GM11168 (cell line): ENCODE measurements at regions not wholly inside any gene's neighbourhood (a gene's known extent, or its start where the extent isn't known, plus 50 kb on each side); places are given as distances from the start of the nearest gene placed in this dataset.
"Not testable (repeated sequence)": the region's sequence is repeated elsewhere in the genome, so short reads cannot be mapped to it uniquely, and the experiment has no call there.

Experiments
- in situ Hi-C: fragments of 300-500 bp; cut with MboI; formaldehyde crosslinking; loops from one replicate; pipeline ENCODE4 v1.12.0; 2022; ENCODE audit warnings: low sequenced_read_pairs; ENCODE audit not compliant: unreplicated experiment

GRCh38 chr1:67525053-67525760 is 95.0 kb upstream of the SERBP1 start:
- in situ Hi-C loops: no loop called here

- in situ Hi-C loops: no loop called here
These were observed 97.9 kb upstream of the SERBP1 start for GRCh38 chr1:67528141-67528540.

GRCh38 chr1:67530071-67530470 is 99.9 kb upstream of the SERBP1 start:
- in situ Hi-C loops: no loop called here

GRCh38 chr1:67532452-67533216 is 102.4 kb upstream of the SERBP1 start:
- in situ Hi-C loops: no loop called here

- in situ Hi-C loops: no loop called here
These were observed 104.4 kb upstream of the SERBP1 start for GRCh38 chr1:67534627-67535065.

- in situ Hi-C loops: no loop called here
These were observed 105.3 kb upstream of the SERBP1 start for GRCh38 chr1:67535474-67535873.

GRCh38 chr1:67536957-67537666 is 106.9 kb upstream of the SERBP1 start:
- in situ Hi-C loops: no loop called here

- in situ Hi-C loops: no loop called here
These were observed 107.4 kb upstream of the SERBP1 start for GRCh38 chr1:67537667-67538018.

- in situ Hi-C loops: no loop called here
These were observed 110.0 kb upstream of the SERBP1 start for GRCh38 chr1:67540025-67540732.

GRCh38 chr1:67540733-67541125 is 110.5 kb upstream of the SERBP1 start:
- in situ Hi-C loops: no loop called here

GRCh38 chr1:67542747-67543146 is 112.5 kb upstream of the SERBP1 start:
- in situ Hi-C loops: no loop called here

GRCh38 chr1:67544921-67545320 is 114.7 kb upstream of the SERBP1 start:
- in situ Hi-C loops: no loop called here

GRCh38 chr1:67545364-67545763 is 115.2 kb upstream of the SERBP1 start:
- in situ Hi-C loops: no loop called here

GRCh38 chr1:67551375-67551774 is 121.2 kb upstream of the SERBP1 start:
- in situ Hi-C loops: no loop called here

- in situ Hi-C loops: no loop called here
These were observed 122.1 kb upstream of the SERBP1 start for GRCh38 chr1:67552336-67552759.

GRCh38 chr1:67554204-67554603 is 124.0 kb upstream of the SERBP1 start:
- in situ Hi-C loops: not testable (repeated sequence)

GRCh38 chr1:67555461-67556296 is 125.5 kb upstream of the SERBP1 start:
- in situ Hi-C loops: loop anchor here (5.0 kb wide), 1 partner anchor 207 kb away; no protein-coding TSS in a partner anchor

- in situ Hi-C loops: loop anchor here (5.0 kb wide), 1 partner anchor 206 kb away; no protein-coding TSS in a partner anchor
These were observed 126.2 kb upstream of the SERBP1 start for GRCh38 chr1:67556297-67556900.
